CD14-positive monocyte (primary cell): ENCODE measurements at regions not wholly inside any gene's neighbourhood (a gene's known extent, or its start where the extent isn't known, plus 50 kb on each side); places are given as distances from the start of the nearest gene placed in this dataset.

ENCODE experiments used
- DNase-seq, 3 donors: peaks; one replicate each; pipeline ENCODE4 v3.0.0-alpha.2; 2011 to 2022
- H2AFZ ChIP-seq: 2 replicates; pipeline ENCODE4 v1.6.0; 2012; ENCODE audit warnings: mild to moderate bottlenecking, low read depth, low read length, inconsistent platforms; ENCODE audit not compliant: insufficient read depth, poor library complexity, severe bottlenecking
- H3K27ac ChIP-seq, 2 donors: 1 replicate in 1 of 2; 2 replicates in 1 of 2; pipeline ENCODE4 v1.5.1; 2012 to 2013; ENCODE audit warnings: low read length in 2 of 2, control low read depth in 1 of 2, inconsistent platforms in 1 of 2, low read depth in 1 of 2, mild to moderate bottlenecking in 1 of 2
- H3K27me3 ChIP-seq, 2 donors: one replicate each; pipeline versions ENCODE4 v1.6.0 to v1.6.1; 2011 to 2013; ENCODE audit warnings: low read length in 2 of 2; ENCODE audit not compliant: control insufficient read depth in 2 of 2, insufficient read depth in 2 of 2
- H3K36me3 ChIP-seq, 2 donors: replicated peaks in 1 of 2; 1 replicate in 1 of 2; 2 replicates in 1 of 2; pipeline versions ENCODE4 v1.5.1 to v1.6.1; 2012 to 2013; ENCODE audit warnings: low read length in 2 of 2, control low read depth in 1 of 2, inconsistent platforms in 1 of 2, mild to moderate bottlenecking in 1 of 2; ENCODE audit not compliant: insufficient read depth in 2 of 2, control insufficient read depth in 1 of 2
- H3K4me1 ChIP-seq, 2 donors: 1 replicate in 1 of 2; 2 replicates in 1 of 2; pipeline versions ENCODE4 v1.5.1 to v1.6.1; 2012 to 2013; ENCODE audit warnings: low read length in 2 of 2, control low read depth in 1 of 2, inconsistent platforms in 1 of 2, mild to moderate bottlenecking in 1 of 2, moderate library complexity in 1 of 2; ENCODE audit not compliant: insufficient read depth in 2 of 2, control insufficient read depth in 1 of 2
- H3K4me2 ChIP-seq: replicated peaks from 2 replicates; pipeline ENCODE3; 2012; ENCODE audit warnings: low read length, moderate library complexity, mild to moderate bottlenecking; ENCODE audit not compliant: poor library complexity, severe bottlenecking; ENCODE audit errors: extremely low read depth
- H3K4me3 ChIP-seq, 3 experiments: fragments of 200-600 bp in 1 of 3; sonication (generic) in 1 of 3; replicated peaks in 1 of 3; 1 replicate in 2 of 3; 2 replicates in 1 of 3; pipeline ENCODE4 v1.5.1; 2011 to 2013; ENCODE audit warnings: low read length in 3 of 3, mild to moderate bottlenecking in 3 of 3, control low read depth in 2 of 3, low read depth in 2 of 3, inconsistent platforms in 1 of 3, moderate library complexity in 1 of 3
- H3K79me2 ChIP-seq: 2 replicates; pipeline ENCODE4 v1.6.0; 2012; ENCODE audit warnings: mild to moderate bottlenecking, control low read depth, inconsistent platforms, low read length, moderate library complexity; ENCODE audit not compliant: insufficient read depth
- H3K9ac ChIP-seq: 2 replicates; pipeline ENCODE4 v1.6.0; 2017; ENCODE audit warnings: low read length, mild to moderate bottlenecking; ENCODE audit not compliant: insufficient read depth, poor library complexity, severe bottlenecking
- H3K9me3 ChIP-seq, 2 donors: replicated peaks in 1 of 2; 1 replicate in 1 of 2; 2 replicates in 1 of 2; pipeline versions ENCODE4 v1.5.1 to v1.6.1; 2012 to 2013; ENCODE audit warnings: low read length in 2 of 2, control low read depth in 1 of 2; ENCODE audit not compliant: control insufficient read depth in 1 of 2, insufficient read depth in 1 of 2
- H4K20me1 ChIP-seq: 2 replicates; pipeline ENCODE4 v1.6.0; 2012; ENCODE audit warnings: mild to moderate bottlenecking, low read length, control low read depth, moderate library complexity; ENCODE audit not compliant: insufficient read depth
- H3K27ac Mint-ChIP-seq, 7 donors: one replicate each; pipeline ENCODE4 v1.8.0; 2020; ENCODE audit warnings: mild to moderate bottlenecking in 7 of 7, mixed read lengths in 7 of 7, moderate library complexity in 6 of 7, inconsistent platforms in 2 of 7
- H3K27me3 Mint-ChIP-seq, 3 donors: one replicate each; pipeline ENCODE4 v1.8.0; 2021 to 2022; ENCODE audit warnings: low read depth in 3 of 3, mild to moderate bottlenecking in 3 of 3, mixed read lengths in 3 of 3, moderate library complexity in 3 of 3, inconsistent platforms in 1 of 3
- H3K36me3 Mint-ChIP-seq, 2 donors: one replicate each; pipeline ENCODE4 v1.8.0; 2020; ENCODE audit warnings: mixed read lengths in 2 of 2, inconsistent platforms in 1 of 2, mild to moderate bottlenecking in 1 of 2
- H3K4me1 Mint-ChIP-seq: one replicate; pipeline ENCODE4 v1.8.0; 2020; ENCODE audit warnings: mild to moderate bottlenecking, mixed read lengths
- H3K4me3 Mint-ChIP-seq, 2 donors: one replicate each; pipeline ENCODE4 v1.8.0; 2020; ENCODE audit warnings: mild to moderate bottlenecking in 2 of 2, mixed read lengths in 2 of 2, moderate library complexity in 1 of 2
- H3K9me3 Mint-ChIP-seq, 7 donors: one replicate each; pipeline ENCODE4 v1.8.0; 2020 to 2022; ENCODE audit warnings: mixed read lengths in 7 of 7, mild to moderate bottlenecking in 6 of 7, moderate library complexity in 6 of 7, inconsistent platforms in 2 of 7
- WGBS: methylation state at CpG from one replicate; pipeline ENCODE4 v1.1.5; 2013; ENCODE audit warnings: missing lambda C conversion rate; ENCODE audit not compliant: insufficient coverage; 5-methylcytosine and 5-hydroxymethylcytosine counted together
- intact Hi-C, 2 donors: fragments of 100-400 bp; cut with micrococcal nuclease; formaldehyde crosslinking; loops; one replicate each; pipeline versions ENCODE4 v1.15.0 to v1.15.1; 2023
- TF ChIP-seq, protein P1 (sequence below): fragments of 200-600 bp; IDR thresholded peaks from one replicate; pipeline ENCODE4 v1.8.0; 2022; ENCODE audit warnings: antibody characterized with exemption, mild to moderate bottlenecking

DNA sequence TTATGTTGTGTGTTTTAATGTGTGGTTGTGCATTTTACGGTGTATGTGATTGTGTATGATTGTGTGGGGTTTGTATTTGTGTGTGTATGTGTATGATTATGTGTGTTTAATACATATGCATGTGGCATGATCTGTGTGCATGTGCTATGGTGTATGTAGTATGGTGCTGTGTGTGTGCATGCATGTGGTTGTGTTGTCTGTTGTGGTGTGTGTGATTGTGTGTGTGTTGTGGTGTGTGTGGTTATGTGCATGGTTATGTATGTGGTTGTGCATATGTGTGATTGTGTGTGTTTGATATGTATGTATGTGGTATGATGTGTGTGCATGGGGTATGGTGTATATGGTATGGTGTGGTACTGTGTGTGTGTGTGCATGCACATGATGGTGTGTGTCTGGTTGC is 148.1 kb upstream of the AGAP1 start:
- H3K4me3 Mint-ChIP-seq: no peak overlapping the region
- TF ChIP-seq, protein P1, sequence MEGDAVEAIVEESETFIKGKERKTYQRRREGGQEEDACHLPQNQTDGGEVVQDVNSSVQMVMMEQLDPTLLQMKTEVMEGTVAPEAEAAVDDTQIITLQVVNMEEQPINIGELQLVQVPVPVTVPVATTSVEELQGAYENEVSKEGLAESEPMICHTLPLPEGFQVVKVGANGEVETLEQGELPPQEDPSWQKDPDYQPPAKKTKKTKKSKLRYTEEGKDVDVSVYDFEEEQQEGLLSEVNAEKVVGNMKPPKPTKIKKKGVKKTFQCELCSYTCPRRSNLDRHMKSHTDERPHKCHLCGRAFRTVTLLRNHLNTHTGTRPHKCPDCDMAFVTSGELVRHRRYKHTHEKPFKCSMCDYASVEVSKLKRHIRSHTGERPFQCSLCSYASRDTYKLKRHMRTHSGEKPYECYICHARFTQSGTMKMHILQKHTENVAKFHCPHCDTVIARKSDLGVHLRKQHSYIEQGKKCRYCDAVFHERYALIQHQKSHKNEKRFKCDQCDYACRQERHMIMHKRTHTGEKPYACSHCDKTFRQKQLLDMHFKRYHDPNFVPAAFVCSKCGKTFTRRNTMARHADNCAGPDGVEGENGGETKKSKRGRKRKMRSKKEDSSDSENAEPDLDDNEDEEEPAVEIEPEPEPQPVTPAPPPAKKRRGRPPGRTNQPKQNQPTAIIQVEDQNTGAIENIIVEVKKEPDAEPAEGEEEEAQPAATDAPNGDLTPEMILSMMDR: no peak
- H3K4me2 ChIP-seq: no peak overlapping the region
- no peak overlapping the region for H3K27ac Mint-ChIP-seq
- H3K79me2 ChIP-seq: no peaks in the 10 kb centered on the region
- H4K20me1 ChIP-seq: no peaks in the 10 kb centered on the region
- H3K36me3 Mint-ChIP-seq: no peaks in the 10 kb centered on the region
- WGBS: 82% methylated on average over 1 of the region's 1 CpG
- H3K36me3 ChIP-seq: no peaks in the 10 kb centered on the region
- H3K27me3 Mint-ChIP-seq: peaks cover 0 to 4% (median 2%) of the 10 kb centered on the region in 3 donors
- no peak overlapping the region for H2AFZ ChIP-seq
- no peak overlapping the region for H3K27ac ChIP-seq
- H3K27me3 ChIP-seq: no peaks in the 10 kb centered on the region
- peaks cover 19 to 36% of the 10 kb centered on the region in 2 donors for H3K9me3 ChIP-seq
- no peak overlapping the region for H3K9ac ChIP-seq
- no peaks in the 10 kb centered on the region for H3K4me1 Mint-ChIP-seq
- DNase-seq: no peak
- H3K4me1 ChIP-seq: no peaks in the 10 kb centered on the region
- intact Hi-C loops: no loop called here
- peaks cover 5 to 11% (median 8%) of the 10 kb centered on the region in 7 donors for H3K9me3 Mint-ChIP-seq
- no peak overlapping the region for H3K4me3 ChIP-seq

DNA sequence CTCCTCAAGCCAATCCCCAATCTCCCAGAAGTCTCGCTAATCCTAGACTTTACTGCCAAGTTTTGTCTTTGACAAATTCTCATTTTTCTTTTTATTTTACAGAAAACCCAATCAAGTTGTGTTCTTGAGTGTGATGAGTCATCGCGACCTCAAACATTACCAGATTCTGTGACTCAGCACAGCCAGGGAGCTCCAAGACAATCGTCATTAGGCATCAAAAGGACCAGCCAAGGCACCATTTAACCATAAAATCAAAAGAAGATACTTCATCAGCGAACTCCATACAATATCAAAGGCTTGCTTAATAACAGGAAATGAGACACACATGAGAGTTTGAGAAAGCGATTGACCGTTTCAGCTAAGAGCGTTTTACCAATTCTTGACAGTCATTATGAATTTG is 146.2 kb upstream of the AGAP1 start:
- TF ChIP-seq, protein P1: no peak
- intact Hi-C loops: no loop called here
- H3K4me1 ChIP-seq: no peaks in the 10 kb centered on the region
- Mint-ChIP-seq H3K4me3 (no peak overlapping the region), H3K27ac (no peak overlapping the region), H3K4me1 (no peaks in the 10 kb centered on the region), H3K9me3 (peaks cover 5 to 11% (median 8%) of the 10 kb centered on the region in 7 donors), H3K27me3 (peaks cover 2 to 4% (median 2%) of the 10 kb centered on the region in 3 donors), H3K36me3 (no peaks in the 10 kb centered on the region)
- no peak overlapping the region for H2AFZ ChIP-seq
- no peak overlapping the region for H3K4me2 ChIP-seq
- H3K36me3 ChIP-seq: no peaks in the 10 kb centered on the region
- no peak overlapping the region for H3K4me3 ChIP-seq
- no peak overlapping the region for H3K27ac ChIP-seq
- peaks cover 19 to 34% of the 10 kb centered on the region in 2 donors for H3K9me3 ChIP-seq
- DNase-seq: no peak
- 92% methylated on average over 2 of the region's 8 CpGs for WGBS
- H3K9ac ChIP-seq: no peak overlapping the region
- no peaks in the 10 kb centered on the region for H4K20me1 ChIP-seq
- H3K27me3 ChIP-seq: no peaks in the 10 kb centered on the region
- H3K79me2 ChIP-seq: no peaks in the 10 kb centered on the region
